Left ventricle myocardium inferior (tissue), 1 donor: ENCODE measurements at regions not wholly inside any gene's neighbourhood (a gene's known extent, or its start where the extent isn't known, plus 50 kb on each side); places are given as distances from the start of the nearest gene placed in this dataset.

Source experiments
- DNase-seq: peaks from one replicate; pipeline ENCODE4 v3.0.0-alpha.2; 2020
- H3K27ac ChIP-seq: fragments of 200-600 bp; replicated peaks from 2 replicates; pipeline ENCODE4 v1.8.0; 2021
- H3K27me3 ChIP-seq: fragments of 200-600 bp; 2 replicates; pipeline ENCODE4 v1.8.0; 2021; ENCODE audit warnings: low read depth
- H3K36me3 ChIP-seq: fragments of 200-600 bp; 2 replicates; pipeline ENCODE4 v1.8.0; 2021
- H3K4me1 ChIP-seq: fragments of 200-600 bp; 2 replicates; pipeline ENCODE4 v1.8.0; 2021
- H3K4me3 ChIP-seq: fragments of 200-600 bp; 2 replicates; pipeline ENCODE4 v1.8.0; 2021; ENCODE audit warnings: mild to moderate bottlenecking, moderate library complexity
- H3K9me3 ChIP-seq: fragments of 200-600 bp; replicated peaks from 2 replicates; pipeline ENCODE4 v1.8.0; 2021
- intact Hi-C: fragments of 100-400 bp; cut with micrococcal nuclease; formaldehyde crosslinking; loops from one replicate; pipeline ENCODE4 v1.11.0; 2022
- TF ChIP-seq, protein P1 (sequence below): fragments of 200-600 bp; IDR thresholded peaks from 2 replicates; pipeline ENCODE4 v1.8.0; 2021; ENCODE audit warnings: antibody characterized with exemption, mild to moderate bottlenecking, borderline replicate concordance
- donor health status: DM: no; HTN: yes; CAD: no; lungs with severe emphysema.

DNA sequence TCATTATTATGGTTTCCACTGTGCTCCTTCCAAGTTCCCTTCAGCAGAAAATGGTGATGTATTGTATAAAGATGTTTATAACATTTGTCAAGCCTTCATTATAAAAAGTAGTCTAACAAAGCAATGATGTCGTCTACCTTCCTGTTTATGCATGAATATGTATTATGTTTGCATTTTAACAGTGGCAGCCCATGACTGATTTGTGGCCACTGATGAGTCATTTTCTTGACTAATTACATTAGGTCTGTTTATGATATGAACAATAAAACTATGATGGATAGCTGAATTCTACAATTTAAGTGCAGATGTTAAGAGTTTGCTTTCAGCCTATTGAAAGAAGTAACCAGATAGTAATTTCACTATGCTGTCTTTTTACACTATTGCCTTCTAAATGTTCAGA, 75.4 kb upstream of the ADAMTS19 start:
- TF ChIP-seq, protein P1, sequence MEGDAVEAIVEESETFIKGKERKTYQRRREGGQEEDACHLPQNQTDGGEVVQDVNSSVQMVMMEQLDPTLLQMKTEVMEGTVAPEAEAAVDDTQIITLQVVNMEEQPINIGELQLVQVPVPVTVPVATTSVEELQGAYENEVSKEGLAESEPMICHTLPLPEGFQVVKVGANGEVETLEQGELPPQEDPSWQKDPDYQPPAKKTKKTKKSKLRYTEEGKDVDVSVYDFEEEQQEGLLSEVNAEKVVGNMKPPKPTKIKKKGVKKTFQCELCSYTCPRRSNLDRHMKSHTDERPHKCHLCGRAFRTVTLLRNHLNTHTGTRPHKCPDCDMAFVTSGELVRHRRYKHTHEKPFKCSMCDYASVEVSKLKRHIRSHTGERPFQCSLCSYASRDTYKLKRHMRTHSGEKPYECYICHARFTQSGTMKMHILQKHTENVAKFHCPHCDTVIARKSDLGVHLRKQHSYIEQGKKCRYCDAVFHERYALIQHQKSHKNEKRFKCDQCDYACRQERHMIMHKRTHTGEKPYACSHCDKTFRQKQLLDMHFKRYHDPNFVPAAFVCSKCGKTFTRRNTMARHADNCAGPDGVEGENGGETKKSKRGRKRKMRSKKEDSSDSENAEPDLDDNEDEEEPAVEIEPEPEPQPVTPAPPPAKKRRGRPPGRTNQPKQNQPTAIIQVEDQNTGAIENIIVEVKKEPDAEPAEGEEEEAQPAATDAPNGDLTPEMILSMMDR = no peak
- intact Hi-C loops = no loop called here
- Histone ChIP-seq H3K4me3 (no peak overlapping the region), H3K27ac (no peak overlapping the region), H3K9me3 (no peaks in the 10 kb centered on the region), H3K27me3 (no peaks in the 10 kb centered on the region), H3K4me1 (no peaks in the 10 kb centered on the region), H3K36me3 (no peaks in the 10 kb centered on the region)
- DNase-seq = no peak

- TF ChIP-seq, protein P1 = no peak
- no peak overlapping the region for H3K27ac ChIP-seq
- H3K4me3 ChIP-seq = no peak overlapping the region
- DNase-seq = no peak
- H3K36me3 ChIP-seq = no peaks in the 10 kb centered on the region
- H3K27me3 ChIP-seq = no peaks in the 10 kb centered on the region
- H3K4me1 ChIP-seq = no peaks in the 10 kb centered on the region
- H3K9me3 ChIP-seq = no peaks in the 10 kb centered on the region
- intact Hi-C loops = no loop called here
These were observed 72.2 kb upstream of the ADAMTS19 start for GRCh38 chr5:129387944-129388343.

GRCh38 chr5:129392681-129393080, 67.4 kb upstream of the ADAMTS19 start:
- DNase-seq = no peak
- no peaks in the 10 kb centered on the region for H3K27me3 ChIP-seq
- H3K4me3 ChIP-seq = no peak overlapping the region
- no peak overlapping the region for H3K27ac ChIP-seq
- TF ChIP-seq, protein P1 = no peak
- H3K4me1 ChIP-seq = no peaks in the 10 kb centered on the region
- no peaks in the 10 kb centered on the region for H3K36me3 ChIP-seq
- intact Hi-C loops = no loop called here
- H3K9me3 ChIP-seq = no peaks in the 10 kb centered on the region

DNA sequence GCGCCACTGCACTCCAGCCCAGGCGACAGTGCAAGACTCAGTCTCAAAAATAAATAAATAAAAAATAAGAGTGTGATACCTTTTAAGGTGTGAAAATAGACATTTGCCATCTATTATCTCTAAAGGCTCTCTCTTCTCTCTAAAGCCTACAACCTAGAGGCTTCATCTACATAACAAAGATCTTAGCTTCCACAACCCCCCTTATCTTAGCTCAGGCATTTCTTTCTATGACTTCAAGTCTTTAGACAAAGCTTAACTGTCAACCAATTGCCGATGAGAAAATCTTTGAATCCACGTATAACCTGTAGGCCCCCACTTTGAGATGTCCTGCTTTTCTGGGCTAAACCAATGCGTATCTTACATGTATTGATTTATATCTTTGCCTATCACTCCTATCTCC, 64.9 kb upstream of the ADAMTS19 start:
- no peaks in the 10 kb centered on the region for H3K36me3 ChIP-seq
- no peak overlapping the region for H3K27ac ChIP-seq
- no peaks in the 10 kb centered on the region for H3K27me3 ChIP-seq
- intact Hi-C loops = no loop called here
- no peak overlapping the region for H3K4me3 ChIP-seq
- TF ChIP-seq, protein P1 = no peak
- no peaks in the 10 kb centered on the region for H3K9me3 ChIP-seq
- no peak for DNase-seq
- H3K4me1 ChIP-seq = no peaks in the 10 kb centered on the region

DNA sequence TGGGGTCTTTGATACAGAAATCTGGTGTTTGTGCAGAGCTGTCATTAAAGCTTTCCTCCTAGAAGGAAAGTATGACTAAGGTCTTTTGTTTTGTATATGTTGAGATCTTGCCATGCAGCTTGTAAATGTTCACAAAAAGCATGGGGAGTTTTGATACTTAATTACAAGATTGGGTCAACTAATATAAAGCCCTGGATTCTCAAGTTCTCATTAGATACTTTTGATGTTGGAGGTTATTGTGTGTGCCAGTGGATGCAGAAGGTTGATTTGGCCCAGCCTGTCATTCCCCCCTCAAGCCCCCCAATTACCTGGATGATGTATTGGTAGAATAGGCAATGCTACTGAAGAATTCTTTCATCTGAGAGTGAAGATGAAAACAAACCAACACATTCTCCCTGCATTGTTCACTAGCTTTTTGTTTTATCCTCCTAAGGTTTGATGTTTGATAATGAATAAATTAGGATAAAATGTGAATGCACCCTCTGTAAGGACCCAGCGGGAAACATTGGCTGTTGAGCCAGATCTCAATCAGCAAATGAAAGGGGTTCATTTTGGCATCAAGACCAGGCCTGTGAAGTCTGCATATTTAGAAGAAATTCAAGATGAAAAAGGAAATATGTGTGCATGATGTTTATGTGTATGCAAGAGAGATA, 61.9 kb upstream of the ADAMTS19 start:
- intact Hi-C loops = no loop called here
- no peaks in the 10 kb centered on the region for H3K4me1 ChIP-seq
- no peak overlapping the region for H3K27ac ChIP-seq
- no peaks in the 10 kb centered on the region for H3K36me3 ChIP-seq
- DNase-seq = no peak
- no peak overlapping the region for H3K4me3 ChIP-seq
- H3K27me3 ChIP-seq = no peaks in the 10 kb centered on the region
- no peaks in the 10 kb centered on the region for H3K9me3 ChIP-seq
- TF ChIP-seq, protein P1 = no peak

- intact Hi-C loops = no loop called here
- no peak overlapping the region for H3K27ac ChIP-seq
- TF ChIP-seq, protein P1 = no peak
These were observed 61.0 kb upstream of the ADAMTS19 start for GRCh38 chr5:129399069-129399468.

More at GRCh38 chr5:129399069-129399468, 61.0 kb upstream of the ADAMTS19 start:
- no peak for DNase-seq
- Histone ChIP-seq H3K36me3 (no peaks in the 10 kb centered on the region), H3K4me3 (no peak overlapping the region), H3K4me1 (no peaks in the 10 kb centered on the region), H3K9me3 (no peaks in the 10 kb centered on the region), H3K27me3 (no peaks in the 10 kb centered on the region)
